NCI-H2029 (cell line): ENCODE measurements at regions not wholly inside any gene's neighbourhood (a gene's known extent, or its start where the extent isn't known, plus 50 kb on each side); places are given as distances from the start of the nearest gene placed in this dataset.

Source experiments
- DNase-seq: peaks from one replicate; lab custom pipeline; 2025; lab: John Stamatoyannopoulos, UW

GRCh38 chr22:48591286-48592065, 1236.2 kb downstream of the BRD1 start:
- no peak for DNase-seq

GRCh38 chr22:48589901-48590300, 1237.8 kb downstream of the BRD1 start:
- DNase-seq: no peak

- DNase-seq: no peak
Measured at GRCh38 chr22:48588878-48589450, 1238.7 kb downstream of the BRD1 start.

- no peak for DNase-seq
Measured at GRCh38 chr22:48588151-48588877, 1239.4 kb downstream of the BRD1 start.

- DNase-seq: no peak
Measured at GRCh38 chr22:48587236-48587865, 1240.3 kb downstream of the BRD1 start.

GRCh38 chr22:48586799-48587185, 1240.9 kb downstream of the BRD1 start:
- no peak for DNase-seq

- peak; percentile 25 for DNase-seq
Measured at GRCh38 chr22:48585916-48586798, 1241.5 kb downstream of the BRD1 start.

GRCh38 chr22:48584170-48584569, 1243.5 kb downstream of the BRD1 start:
- no peak for DNase-seq

- no peak for DNase-seq
Measured at GRCh38 chr22:48581796-48582469, 1245.7 kb downstream of the BRD1 start.

- no peak for DNase-seq
Measured at GRCh38 chr22:48581205-48581766, 1246.4 kb downstream of the BRD1 start.

- DNase-seq: no peak
Measured at GRCh38 chr22:48580481-48580970, 1247.1 kb downstream of the BRD1 start.

- DNase-seq: no peak
Measured at GRCh38 chr22:48579928-48580309, 1247.8 kb downstream of the BRD1 start.

GRCh38 chr22:48579043-48579927, 1248.4 kb downstream of the BRD1 start:
- no peak for DNase-seq

GRCh38 chr22:48578138-48579042, 1249.3 kb downstream of the BRD1 start:
- DNase-seq: no peak

GRCh38 chr22:48577691-48578090, 1250.0 kb downstream of the BRD1 start:
- no peak for DNase-seq

- no peak for DNase-seq
Measured at GRCh38 chr22:48577014-48577690, 1250.5 kb downstream of the BRD1 start.

- DNase-seq: no peak
Measured at GRCh38 chr22:48576333-48577013, 1251.2 kb downstream of the BRD1 start.
